MM.1S (cell line): ENCODE measurements at regions not wholly inside any gene's neighbourhood (a gene's known extent, or its start where the extent isn't known, plus 50 kb on each side); places are given as distances from the start of the nearest gene placed in this dataset.

Experiments used
- EZH2 ChIP-seq: fragments of 300-600 bp; sonication (generic); optimal IDR thresholded peaks from 2 replicates; pipeline ENCODE3; 2017; ENCODE audit warnings: low read depth, mild to moderate bottlenecking, antibody characterized with exemption, low read length, mixed read lengths
- TF ChIP-seq, protein P1 (sequence below): fragments of 300-600 bp; sonication (generic); IDR thresholded peaks from 2 replicates; pipeline ENCODE4 v1.5.1; 2016; ENCODE audit warnings: antibody characterized with exemption, low read length, mixed read lengths

DNA sequence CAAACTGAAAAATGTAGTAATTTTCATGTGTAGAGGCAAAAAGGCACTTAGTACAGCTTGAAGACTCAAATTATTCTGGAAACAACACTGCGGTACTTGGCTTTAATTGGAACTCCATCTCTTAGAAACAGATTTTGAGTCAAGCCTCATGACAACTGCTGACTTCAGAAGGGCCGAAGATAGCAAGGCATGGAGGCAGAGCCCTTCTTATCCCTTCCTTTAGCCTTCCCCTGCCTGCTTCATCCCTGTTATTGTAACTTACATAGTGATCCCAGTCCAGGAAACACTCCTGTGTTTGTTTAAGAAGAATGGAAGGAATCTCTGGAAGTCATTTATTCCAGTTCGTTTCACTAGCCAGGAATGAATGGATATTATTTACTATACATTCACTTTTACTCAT lies 110.9 kb upstream of the FAM98A start:
- TF ChIP-seq, protein P1, sequence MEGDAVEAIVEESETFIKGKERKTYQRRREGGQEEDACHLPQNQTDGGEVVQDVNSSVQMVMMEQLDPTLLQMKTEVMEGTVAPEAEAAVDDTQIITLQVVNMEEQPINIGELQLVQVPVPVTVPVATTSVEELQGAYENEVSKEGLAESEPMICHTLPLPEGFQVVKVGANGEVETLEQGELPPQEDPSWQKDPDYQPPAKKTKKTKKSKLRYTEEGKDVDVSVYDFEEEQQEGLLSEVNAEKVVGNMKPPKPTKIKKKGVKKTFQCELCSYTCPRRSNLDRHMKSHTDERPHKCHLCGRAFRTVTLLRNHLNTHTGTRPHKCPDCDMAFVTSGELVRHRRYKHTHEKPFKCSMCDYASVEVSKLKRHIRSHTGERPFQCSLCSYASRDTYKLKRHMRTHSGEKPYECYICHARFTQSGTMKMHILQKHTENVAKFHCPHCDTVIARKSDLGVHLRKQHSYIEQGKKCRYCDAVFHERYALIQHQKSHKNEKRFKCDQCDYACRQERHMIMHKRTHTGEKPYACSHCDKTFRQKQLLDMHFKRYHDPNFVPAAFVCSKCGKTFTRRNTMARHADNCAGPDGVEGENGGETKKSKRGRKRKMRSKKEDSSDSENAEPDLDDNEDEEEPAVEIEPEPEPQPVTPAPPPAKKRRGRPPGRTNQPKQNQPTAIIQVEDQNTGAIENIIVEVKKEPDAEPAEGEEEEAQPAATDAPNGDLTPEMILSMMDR = no peak
- no peak for TF ChIP-seq EZH2
